NCI-H1417 (cell line): ENCODE measurements at regions not wholly inside any gene's neighbourhood (a gene's known extent, or its start where the extent isn't known, plus 50 kb on each side); places are given as distances from the start of the nearest gene placed in this dataset.

Experiments
- DNase-seq, 3 experiments: peaks; one replicate each; lab custom pipeline; 2025; lab: John Stamatoyannopoulos, UW

DNA sequence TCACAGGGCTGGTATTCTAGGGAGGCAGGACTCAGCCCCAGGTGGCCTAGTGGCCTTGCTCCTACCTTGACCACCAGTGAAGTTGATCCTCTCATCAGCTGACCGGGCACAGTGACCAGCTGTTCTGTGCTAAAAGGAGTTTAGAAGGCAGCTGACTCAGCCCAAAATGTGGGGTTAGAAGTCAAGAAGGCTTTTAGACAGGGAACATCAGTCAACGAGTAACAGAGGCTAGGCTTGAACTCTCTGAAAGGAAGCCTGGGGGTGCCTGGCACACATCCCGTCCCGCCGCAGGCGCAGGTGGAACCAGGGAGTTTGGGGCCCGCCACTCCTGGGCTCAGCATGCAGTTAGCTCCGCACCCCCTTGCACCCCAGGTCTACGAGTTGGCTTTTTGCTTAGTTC lies 114.9 kb upstream of the SLC45A1 start:
- no peak for DNase-seq

DNA sequence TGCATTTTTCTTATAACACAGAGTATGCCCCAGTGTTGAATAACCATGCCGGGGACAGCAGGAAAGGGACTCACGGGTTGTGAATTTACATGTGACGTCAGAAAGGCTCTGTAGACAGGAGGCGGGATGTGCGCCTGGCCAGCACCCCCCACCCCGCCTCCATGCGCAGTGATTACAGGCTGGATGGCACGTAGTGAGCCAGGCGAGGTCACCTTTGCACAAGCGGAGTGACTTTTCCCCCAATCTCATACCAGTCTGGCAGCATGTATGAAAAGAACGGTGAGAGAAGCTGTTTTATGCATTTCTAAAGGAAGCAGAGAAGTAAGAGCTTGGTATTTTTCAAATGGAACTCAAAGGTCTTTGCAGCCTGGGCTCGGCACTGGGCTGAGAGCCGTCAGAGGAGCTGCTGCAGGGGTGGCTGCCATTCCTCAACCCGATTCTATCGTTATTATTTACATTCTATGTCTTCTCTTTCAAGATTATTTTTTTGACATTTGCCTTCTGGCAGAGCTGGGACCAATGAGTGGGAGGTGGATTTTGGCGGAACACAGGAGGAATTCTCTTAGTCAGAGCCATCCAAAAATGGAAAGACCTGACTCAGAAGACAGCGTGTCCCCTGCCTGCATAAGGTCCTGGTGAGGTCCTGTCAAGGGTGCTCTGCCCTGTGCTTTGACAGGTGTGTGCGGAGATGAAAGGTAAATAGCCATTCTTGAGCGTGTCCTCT lies 115.6 kb upstream of the SLC45A1 start:
- DNase-seq, result no peak

DNA sequence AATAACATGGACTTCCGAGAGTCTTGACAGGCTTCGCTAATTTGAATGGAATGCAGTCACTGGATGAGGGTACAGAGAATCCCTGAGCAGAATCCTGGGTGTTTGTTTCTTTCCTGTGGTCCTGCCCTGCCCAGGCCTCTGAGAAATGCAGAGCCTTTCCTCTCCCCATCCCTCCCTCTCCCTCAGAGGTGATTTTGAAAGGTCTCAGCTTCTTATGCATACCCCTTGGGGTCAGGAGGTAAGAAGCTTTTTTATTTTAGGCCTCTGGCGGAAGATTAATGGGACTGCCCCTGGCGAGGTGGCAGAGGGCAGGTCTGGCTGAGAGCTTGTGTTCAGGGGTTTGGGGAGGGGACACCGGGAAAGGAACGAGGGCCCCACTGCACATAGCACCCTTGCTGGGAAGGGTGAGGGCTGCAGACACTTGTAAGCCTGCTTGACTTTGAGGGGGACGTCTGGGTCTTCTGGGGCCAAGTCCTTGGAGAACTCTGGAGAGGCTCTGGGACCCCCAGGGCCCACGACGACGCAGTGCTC lies 116.5 kb upstream of the SLC45A1 start:
- DNase-seq, result no peak

DNA sequence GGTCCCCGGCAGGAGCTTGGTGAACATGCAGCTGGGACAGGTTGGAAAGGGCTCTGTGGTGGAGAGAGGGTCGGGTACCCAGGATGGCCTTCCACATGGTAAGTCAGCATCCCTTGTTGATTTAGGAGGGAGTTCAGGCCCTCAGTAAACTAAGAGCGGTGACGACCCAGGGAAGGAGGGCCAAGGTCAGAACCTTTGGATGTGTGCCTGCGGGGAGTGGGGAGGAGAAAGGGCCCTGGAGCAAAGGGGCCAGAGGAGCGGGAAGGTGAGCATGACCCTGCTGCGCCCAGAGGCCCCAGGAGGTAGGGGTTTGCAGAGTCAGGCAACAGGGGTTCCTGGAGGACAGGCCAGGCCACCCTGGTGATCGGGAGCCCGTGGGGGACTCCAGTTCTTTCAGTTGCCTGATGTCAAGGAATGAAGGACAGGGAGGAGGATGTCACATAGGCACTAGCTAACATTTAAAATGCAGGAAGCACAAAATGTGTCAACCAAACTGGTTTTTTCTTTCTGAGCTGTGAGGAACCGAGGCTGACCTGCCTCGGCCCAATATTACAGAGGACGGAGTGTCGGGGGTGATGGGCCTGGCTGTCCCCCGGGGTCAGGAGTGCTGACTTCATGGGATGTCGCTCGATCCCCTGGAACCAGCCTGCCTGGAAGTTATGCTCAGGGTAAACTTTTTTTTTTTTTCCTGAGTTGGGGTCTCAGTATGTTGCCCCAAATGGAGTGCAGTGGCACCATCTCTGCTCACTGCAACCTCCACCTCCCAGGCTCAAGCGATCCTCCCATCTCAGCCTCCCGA lies 117.4 kb upstream of the SLC45A1 start:
- no peak for DNase-seq

DNA sequence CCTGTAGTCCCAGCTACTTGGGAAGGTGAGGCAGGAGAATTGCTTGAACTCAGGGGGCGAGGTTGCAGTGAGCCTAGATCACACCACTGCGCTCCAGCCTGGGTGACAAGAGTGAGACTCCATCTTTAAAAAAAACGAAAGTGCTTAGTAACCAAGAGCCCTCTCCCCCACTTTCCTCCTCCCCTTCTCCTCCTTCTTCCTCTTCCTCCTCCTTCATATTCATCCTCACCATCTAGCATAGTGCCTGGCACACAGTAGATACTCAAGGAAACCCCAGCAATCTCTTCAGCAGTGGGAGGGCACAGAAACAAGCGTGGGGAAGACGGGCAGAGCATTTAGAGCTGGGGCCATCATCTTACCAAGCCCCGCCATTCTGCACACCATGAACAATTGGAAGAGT lies 119.4 kb upstream of the SLC45A1 start:
- no peak for DNase-seq

DNA sequence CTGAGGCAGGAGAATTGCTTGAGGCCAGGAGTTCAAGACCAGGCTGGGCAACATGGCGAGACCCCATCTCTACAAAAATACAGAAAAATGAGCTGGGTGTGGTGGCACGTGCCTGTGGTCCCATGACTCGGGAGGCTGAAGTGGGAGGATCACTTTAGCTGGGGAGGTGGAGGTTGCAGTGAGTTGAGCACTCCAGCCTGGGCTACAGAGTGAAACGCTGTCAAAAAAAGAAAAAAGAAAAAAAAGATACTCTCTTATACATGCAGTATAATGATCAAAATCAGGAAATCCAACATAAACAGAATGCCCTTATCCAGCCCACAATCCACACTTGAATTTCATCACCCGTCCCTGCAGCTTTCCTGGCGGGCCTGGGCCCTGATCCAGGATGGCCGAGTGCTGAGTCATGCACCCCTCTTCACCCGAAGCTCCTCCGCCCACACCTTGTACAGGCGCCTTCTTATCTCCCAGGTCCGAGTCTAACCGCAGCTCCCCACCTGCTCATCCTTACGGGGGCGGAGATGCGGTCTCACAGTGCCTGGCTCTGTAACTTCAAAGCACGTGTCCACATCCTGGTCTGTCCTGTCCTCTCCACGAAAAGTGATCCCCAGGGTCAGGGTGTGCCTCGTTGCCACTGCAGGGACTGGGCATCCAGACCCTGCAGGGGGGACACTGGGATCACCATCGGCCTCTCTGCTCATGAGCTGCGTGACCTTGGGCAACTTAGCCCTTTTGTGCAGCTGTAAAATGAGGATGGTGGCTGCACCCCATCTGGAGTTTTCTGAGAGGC lies 120.2 kb upstream of the SLC45A1 start:
- DNase-seq, result peak in 1 of 3 experiments; percentile 5

DNA sequence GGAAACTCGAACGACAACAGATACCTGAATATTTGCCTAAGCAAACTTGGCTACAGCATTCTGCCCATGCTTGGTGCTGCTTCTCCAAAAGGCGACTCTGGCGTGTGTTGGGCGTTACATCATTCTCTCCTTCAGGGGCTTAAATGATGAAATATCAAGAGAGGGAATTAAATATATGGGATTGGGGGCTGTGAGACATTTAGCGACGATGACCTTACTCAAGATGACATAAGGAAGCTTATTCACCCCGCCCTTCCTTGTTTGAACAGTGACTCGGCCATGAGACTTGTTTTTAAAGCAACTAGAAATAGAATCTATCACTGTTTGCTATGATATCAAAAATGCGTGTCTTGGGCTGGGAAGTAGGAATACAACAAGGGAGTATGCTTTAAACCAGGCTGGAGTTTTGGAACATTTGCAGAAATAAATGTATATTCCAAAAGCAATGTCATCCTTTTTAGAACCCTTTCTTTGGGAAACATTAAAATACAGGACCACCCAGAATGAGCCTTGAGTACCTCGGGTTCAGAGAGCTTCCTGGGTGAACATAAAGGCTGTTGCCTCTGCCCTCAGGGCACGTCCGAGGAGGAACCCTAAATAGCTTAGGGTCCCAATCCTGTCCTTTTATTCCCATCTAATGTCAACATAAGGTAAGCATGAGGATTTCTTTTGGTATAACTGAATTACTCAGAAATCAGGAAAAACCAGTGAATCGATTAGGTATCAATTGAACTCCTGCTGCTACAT lies 123.3 kb upstream of the SLC45A1 start:
- DNase-seq, result no peak

DNA sequence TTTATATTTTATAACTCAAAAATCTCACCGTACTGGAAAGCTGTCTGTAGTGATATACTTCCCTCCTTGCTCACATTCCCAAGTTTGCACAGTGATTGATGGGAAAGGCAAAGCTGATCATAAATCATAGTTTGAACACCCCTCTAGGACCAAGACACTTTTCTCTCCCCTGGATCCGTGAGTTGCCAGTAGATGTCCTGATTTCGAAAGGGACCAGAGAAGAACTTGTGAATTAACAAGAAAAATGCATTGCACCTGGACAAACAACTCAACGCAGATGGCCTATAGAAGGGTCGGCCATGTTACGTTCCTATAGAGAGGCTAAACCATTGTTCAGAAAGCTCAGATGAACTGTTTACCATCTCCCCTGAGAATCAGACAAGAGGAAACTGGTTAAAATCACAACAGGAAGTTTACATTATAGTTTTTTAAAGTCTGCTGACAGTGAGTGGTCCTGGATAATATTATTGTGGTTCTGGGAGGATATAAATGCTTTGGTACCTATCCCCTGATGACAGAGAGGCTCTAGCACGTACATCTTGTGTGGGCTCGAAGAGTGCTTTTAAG lies 124.0 kb upstream of the SLC45A1 start:
- no peak for DNase-seq

DNA sequence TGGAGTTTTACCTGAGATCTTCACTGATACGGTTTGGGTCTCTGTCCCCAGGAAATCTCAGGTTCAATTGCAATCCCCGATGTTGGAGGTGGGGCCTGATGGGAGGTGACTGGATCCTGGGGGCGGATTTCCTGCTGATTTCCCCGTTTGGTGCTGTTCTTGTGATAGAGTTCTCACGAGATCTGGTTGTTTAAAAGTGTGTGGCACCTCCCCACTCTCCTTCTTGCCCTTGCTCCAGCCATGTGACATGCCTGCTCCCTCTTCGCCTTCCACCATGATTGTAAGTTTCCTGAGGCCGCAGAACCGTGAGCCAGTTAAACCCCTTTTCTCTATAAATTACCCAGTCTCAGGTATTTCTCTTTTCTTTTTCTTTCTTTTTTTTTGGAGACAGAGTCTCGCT lies 126.4 kb upstream of the SLC45A1 start:
- DNase-seq, result no peak

DNA sequence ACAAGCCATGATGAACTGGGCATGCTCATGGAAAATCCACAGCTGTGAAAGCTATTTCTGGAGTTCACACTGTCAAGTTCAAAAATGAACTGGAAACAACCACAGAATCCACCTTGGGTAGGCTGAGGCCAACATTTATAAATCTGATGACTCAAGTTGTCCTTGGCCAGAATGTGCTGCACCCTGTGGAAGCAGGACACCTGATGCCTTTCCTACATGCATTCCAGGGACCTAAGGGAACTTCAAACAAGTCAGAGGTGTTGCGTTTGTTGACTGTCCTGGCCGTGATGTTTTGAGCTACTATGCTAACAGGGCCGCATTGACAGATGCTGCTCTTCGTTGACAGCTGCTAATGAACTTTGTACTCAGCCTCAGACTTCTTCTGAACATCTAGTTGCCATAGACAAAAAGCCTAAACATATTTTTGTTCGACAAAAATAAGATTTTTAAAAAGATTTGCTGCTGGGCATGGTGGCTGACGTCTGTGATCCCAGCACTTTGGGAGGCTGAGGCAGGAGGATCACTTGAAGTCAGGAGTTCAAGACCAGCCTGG lies 127.9 kb upstream of the SLC45A1 start:
- no peak for DNase-seq

DNA sequence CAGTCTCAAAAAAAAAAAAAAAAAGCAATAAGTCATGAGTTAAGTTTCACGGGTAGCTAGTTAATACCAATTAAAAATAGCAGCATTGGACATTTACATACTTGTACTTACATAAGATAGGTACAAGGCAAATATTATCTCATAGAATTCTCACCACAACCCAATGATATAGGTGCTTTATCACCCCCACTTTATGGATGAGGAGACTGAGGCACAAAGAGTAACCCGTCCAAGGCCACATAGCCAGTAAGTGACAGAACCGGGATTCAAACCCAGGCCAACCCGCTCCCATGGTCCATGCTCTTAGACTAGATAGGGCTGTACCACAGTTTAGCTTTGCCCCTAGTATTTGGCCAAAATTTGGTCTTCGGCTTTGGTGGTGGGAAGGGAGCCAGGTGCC lies 132.5 kb upstream of the SLC45A1 start:
- DNase-seq, result no peak

DNA sequence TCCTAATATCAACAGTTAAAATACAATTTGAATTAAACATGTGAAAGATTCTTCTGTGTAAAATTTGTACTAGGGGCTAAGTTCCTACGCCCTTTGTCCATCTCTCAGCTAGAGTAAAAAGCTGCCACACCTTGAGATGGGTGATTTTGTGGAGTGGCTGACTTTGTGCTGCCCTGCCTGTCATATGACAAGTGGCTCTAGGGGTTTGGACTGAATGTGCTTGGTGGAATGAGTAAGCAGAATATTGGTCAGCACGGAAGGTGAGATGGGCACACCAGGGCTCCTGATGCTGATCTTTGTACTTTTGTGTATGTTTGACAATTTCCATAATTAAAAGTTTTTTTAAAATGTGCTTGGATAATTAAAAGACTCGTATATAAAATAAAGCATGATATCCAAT lies 133.6 kb upstream of the SLC45A1 start:
- DNase-seq, result no peak

DNA sequence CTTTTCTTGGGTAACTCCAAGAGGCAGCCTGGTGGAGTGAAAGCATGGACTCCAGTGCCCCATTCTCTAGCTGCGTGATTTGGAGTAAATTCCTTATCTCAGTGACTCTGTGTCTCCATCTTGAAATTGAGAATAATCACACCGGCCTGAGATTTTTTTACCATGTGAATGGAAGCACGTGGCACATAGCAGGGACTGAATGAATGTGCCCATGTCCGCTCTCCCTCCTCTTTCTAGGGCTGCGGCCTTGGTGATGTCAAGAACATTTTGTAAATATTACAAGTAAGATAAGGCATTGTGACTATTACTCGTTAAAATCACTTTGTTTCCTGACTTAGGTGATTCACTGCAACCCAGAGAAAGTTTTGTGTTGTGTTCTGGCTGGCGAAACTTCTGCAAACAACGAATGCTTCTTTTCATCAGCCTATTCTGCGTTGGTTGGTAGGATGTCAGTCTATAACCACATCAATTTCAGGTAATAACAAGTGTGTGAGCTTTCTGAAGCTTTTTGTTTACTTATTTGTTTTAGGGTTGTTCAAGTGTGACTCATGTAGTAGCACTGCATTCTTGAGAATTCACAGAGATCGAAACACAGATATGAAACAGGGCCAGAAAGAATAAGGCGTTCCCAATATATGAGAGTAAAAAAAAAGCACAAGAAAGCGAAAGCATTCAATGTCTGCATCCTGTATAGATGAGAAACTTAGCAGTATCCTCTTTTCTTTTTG lies 135.7 kb upstream of the SLC45A1 start:
- DNase-seq, result no peak

DNA sequence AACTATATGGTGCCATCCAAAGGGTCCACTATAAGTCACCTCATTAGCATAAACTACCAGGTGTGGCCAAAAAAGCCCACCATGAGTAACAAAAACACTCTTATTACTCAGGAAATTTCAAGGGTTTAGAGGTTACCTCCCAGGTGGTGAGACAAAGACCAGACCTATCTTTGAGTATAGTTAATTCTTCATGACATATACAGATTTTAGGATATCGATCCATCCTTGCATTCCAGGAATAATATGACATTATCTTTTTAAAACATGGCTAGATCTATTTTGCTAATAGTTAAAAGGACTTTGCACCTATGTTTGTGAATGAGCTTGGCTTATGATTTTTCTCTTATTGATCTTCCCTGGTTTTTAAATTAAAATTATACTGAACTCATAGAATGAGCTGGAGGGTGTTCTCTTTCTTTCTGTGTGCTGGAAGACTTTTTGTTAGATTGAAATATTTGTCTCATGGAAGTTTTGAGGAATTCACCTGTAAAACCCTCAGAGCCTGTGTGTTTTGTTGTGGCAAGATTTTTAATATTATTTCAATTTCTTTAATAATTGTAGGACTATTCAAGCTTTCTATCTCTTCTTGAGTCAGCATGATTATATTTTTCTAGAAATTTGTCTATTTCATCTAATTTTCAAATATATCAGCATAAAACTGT lies 138.7 kb upstream of the SLC45A1 start:
- no peak for DNase-seq

DNA sequence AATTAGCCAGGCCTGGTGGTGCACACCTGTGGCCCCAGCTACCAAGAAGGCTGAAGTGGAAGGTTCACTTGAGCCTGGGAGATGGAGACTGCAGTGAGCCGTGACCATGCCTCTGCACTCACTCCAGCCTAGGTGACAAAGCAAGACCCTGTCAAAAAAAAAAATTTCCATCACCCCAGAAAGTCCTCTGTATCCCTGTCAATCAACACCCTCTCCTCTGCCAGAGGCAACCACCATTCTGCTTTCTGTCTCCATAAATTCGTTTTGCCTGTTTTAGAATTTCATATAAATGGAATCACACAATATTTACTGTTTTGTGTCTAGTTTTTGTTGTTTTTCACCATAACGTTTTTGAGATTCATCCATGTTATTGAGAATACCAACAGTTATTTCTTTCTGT lies 141.6 kb upstream of the SLC45A1 start:
- no peak for DNase-seq

DNA sequence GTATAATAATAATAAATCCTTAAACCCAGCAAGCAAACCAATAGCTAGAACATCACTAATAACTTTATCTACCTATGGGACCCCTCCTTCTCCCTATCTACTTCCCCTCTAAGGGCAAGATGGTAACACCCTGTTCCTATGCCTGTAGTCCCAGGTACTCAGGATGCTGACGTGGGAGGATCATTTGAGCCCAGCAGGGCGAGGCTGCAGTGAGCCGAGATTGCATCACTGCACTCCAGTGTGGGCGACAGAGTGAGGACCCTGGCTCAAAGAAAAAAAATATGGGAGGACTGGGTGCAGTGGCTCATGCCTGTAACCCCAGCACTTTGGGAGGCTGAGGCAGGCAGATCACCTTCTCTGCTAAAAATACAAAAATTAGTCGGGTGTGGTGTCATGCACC lies 143.1 kb upstream of the SLC45A1 start:
- no peak for DNase-seq

DNA sequence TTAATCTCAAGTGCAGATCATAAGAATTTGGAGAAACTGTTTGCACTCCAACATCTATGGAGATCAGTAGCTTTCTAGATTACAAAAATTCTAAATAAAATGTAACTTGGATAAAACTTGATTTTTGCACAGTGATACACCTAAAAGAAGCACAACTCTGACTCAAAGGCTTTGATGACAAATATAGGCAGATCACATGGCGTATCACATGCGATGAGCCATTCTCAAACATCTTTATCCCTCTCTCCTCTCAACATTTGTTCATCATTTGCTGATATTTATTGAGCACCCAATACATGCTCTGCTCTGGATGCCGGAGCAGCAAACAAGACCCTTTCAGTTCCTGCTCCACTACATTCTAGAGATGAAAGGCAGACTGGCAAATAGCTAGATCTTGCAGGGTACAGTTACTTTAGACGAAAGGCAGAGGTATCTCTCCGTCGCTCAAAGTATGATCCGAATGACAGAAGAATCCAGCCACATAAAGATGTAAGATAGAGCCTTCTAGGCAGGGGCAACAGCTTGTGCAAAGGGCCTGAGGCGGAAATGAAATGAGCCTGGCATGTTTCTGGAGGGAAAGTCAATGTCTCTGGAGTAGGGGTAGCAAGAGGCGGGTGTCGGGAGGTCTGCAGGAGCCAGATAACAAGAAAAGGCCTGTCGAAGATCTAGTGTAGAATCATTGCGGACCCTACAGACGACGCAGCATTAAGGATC lies 145.8 kb upstream of the ERRFI1 start:
- DNase-seq, result no peak

DNA sequence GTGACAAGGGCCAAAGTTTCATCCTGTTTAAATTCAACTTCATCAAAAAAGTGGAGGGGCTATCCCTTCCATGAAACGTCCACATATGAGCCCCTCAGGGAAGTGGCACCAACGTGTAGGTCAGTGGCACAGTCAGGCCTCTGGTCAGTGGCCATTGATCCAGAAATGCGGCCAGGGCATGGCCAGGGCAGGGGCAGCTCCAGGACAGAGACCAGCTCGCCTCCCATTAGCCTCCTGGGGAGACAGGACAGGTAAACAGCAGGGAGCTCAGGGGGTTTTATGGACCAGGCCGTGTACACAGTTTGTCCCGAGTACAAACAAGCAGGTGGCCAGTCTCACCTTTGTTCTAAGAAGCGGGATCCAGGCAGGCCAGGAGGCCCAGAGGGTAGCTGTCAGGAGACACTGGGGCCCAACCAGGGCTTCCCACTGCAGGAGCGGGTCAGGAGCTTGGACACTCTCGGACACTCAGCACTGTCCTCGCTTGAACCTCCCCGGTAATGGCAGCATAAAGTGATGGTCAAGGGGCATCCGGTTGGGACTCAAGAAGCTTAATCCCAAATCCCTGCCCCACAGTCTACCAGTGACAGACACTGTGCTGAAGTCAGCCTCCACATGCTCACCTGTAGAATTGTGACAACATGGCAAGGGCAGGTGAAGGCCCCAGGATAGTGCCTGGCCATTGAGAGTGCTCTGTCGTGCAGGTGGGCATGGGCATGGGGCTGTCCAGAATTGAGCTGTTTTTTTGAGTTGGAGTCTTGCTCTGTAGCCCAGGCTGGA lies 144.1 kb upstream of the ERRFI1 start:
- DNase-seq, result peak in 2 of 3 experiments; percentile 41 to 65
